Suppressor macrophage treated with lipopolysaccharide for 1 hour (primary cell): ENCODE measurements at regions not wholly inside any gene's neighbourhood (a gene's known extent, or its start where the extent isn't known, plus 50 kb on each side); places are given as distances from the start of the nearest gene placed in this dataset.
A peak's percentile ranks its signal among the peaks of the same experiment; 100 is the strongest.

Experiments used
- DNase-seq, 3 donors: peaks; one replicate each; pipeline ENCODE4 v3.0.0-alpha.2; 2020 to 2022

DNA sequence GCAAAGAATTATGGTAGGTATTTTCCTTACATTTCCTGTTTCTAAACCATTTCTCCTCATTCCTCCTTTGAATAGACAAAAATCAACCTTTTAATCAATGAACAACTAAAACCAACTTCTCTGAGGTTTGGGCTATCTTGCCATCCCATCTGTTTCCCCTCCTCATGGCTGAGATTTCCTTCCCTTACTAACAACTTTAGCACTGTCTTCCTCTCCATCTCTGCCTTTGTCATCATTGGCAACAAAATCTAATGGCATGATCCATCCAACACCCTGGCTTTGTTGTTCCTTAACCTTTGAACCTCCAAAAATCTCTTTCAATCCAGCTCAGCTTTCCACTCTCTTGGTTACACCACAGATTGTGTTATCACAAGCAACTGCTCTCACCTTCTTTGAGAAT lies 95.3 kb upstream of the FAM136A start:
- no peak for DNase-seq

DNA sequence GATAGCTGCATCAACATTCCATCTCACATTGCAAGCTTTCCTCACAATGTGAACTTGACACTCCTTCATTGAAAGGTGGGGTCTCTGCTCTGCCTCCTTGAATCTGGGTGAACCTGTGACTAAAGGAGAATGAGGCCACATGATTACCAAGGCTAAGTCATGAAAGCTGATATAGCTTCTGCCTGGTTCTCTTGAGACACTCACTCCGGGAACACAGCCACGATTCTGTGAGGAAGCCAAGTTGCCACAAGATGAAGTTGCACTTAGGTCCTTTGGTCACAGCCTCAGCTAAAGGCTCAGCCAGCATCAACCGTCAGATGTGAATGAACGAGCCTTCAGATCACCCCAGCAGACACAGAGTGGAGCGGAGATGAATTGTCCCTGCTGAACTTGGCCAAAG lies 94.7 kb upstream of the FAM136A start:
- no peak for DNase-seq

DNA sequence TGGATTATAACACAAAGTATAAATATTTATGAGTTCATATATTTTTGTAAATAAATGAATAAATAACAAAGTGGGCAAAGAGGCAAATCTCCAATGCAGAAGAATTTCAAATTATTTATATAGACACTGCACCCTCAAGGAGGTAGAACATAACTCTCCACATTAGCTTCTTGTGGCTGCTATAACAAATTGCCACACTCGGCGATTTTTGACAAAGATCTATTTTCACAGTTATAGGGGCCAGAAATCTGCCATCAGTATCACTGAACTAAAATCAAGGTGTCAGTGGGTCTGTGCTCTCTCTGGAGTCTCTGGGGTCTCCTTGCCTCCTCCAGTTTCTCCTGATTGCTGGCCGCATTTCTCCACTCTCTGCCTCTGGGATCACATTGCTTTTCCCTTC lies 92.0 kb upstream of the FAM136A start:
- no peak for DNase-seq

DNA sequence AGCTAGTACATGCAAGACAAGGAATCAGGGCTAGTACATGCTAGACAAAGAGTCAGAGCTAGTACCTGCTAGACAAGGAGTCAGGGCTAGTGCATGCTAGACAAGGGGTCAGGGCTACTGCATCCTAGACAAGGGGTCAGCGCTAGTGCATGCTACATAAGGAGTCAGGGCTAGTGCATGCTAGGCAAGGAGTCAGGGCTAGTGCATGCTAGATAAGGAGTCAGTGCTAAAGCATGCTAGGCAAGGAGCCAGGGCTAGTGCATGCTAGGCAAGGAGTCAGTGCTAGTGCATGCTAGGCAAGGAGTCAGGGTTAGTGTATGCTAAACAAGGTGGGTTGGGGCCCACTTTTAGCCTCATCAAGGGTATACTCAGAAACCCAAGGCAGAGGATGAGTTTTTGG lies 90.1 kb upstream of the FAM136A start:
- DNase-seq, result no peak

DNA sequence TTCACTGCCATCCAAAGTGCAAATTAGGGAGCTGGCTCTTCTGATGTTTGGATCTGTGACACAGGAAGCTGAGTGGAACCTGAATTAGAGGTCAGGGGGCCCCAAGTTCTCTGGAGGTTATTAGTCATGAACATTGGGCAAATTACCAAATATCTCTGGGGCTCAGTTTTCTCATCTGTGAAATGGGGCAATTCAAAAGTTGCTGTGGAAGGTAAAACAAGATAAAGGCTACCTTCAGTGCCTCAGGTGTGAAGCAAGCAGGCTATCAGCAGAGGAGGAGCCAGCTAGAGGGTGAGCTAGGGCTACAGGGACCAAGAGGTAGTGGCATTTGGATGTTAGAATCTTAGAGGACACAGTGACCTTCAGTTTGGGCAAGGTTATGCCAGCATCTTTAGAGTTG lies 89.4 kb upstream of the FAM136A start:
- DNase-seq, result no peak

DNA sequence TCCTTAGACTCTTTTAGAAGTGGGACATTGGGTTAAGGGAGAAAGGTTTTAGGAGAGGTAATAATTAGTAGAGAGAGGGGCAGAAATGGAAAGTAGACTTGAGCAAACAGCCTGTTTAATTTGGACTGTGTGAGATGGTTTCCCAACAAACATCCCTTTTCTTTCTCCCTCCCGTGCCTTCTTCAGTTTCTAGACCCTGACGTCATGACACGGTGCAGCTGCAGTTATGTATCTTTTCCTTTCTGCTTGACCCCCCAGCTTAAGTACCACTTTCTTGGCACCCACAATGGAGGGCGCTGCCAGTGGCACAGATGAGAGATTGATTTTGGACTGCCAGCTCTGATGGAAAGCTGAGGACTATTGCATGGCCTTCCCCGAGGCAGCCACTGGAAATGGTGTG lies 86.9 kb upstream of the FAM136A start:
- no peak for DNase-seq

DNA sequence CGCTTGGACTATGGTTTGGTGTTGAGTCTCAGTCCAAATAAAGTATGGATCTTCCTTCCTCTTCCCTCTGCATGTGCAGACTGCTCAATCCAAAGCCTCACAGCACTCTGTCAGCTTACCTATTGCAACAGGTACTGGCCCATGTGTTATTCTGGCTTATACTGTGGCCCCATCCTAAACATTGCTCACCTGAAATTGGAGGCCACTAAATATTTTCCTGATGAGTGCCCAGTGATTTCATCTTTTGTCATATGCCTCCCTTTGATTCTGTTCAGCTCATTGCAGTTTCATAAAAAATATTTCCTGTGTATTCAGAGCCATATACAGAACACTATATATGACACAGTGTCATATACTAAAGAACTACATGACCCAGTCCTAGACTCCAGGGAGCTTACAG lies 86.3 kb upstream of the FAM136A start:
- no peak for DNase-seq

DNA sequence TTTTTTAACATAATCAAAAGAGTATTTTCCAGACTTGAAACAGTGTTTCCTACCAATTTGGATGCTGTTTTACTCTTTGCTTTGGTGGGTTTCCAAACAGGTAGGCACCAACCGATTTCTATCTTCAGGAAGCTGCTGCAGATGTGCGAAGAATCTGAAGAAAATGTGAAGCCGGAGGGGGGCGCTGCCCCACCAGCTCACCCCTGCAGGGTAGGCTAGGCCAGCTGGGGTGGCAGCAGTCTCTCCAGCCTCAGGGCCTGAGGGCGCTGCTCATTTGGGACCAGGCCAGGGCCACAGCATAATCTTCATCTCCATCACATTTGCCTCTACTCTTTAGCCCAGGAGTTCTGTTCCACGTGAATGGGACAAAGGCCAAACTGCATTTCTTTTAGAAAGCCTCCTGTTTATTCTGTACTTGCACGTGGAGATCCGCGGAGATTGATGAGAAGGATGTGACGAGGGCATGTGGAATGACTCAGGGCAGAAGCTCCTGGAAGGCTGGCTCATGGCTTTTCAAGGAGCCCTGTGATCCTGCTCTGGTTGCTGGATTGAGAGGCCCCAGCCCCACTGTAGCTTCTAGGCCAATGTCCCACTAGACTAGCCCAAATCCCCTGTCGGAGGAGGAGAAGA lies 84.2 kb upstream of the FAM136A start:
- no peak for DNase-seq

DNA sequence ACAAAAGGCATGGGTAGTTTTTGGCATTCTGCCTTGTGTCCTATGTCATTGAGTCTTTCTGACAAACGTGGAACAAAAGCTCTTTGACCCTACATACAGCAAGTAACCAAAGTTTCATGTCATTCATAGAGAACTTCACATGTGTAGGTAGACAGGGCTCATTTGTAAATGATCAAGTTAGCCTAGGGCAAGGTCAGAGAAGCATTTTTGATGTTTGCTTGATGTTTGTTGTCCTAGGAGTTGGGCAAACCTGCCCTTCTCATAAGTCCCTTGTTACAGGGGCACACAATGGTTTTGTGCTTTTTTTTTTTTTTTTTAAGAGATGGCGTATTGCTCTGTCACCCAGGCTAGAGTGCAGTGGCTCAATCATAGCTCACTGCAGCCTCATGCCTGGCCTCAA lies 83.3 kb upstream of the FAM136A start:
- DNase-seq, result no peak

DNA sequence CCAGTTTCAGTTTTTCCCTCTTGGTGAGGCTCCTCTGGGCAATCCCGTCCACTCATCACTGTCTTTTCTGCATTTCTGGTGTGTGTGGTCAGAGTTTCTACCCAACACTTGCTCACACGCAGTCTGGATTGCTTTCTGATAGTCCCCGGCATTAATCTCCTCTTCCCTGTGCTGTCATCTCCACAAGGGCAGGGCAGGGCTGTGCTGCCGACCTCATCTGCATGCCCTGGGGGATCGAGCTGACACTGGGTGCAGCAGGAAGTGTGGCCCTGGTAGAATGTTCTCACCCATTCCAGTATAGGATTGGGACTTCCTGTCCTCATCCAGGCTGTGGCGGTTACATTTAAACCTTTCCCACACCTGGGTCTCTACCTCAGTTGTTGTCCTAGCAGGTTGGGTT lies 80.0 kb upstream of the FAM136A start:
- no peak for DNase-seq

DNA sequence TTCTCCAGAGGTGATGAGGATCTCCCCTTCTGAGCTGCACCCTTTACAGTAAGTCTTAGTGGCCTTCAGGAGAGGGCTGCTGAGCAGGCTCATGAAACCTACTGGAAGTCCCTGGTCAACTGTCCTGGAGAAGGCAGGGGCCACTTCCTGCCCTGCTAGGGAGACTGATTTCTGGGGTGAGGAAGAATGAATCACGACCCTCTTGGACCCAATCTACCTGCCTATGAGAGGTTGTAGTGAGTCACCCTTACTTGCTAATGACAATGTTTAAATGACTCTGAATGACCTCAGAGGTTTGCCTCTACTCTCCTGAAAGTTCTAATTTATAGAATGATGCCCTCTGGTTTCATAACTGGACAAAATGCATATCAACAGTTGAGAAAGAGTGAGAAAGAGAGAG lies 79.4 kb upstream of the FAM136A start:
- DNase-seq, result no peak

DNA sequence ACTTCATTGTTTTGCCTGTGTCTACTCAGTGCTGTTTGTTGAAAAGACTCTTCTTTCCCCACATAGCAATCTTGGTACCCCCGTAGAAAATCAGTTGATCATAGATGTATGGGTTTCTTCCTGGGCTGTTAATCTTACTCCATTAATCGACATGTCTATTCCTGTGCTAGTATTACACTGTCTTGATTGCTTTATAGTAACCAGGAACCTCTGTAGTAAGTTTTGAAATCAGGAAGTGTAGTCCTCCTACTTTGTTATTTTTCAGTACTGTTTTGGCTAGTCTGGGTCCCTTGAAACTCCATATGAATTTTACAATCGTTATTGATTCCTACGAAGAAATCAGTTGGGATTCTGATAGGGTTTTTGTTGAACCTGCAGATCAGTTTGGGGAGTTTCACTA lies 78.8 kb upstream of the FAM136A start:
- no peak for DNase-seq

DNA sequence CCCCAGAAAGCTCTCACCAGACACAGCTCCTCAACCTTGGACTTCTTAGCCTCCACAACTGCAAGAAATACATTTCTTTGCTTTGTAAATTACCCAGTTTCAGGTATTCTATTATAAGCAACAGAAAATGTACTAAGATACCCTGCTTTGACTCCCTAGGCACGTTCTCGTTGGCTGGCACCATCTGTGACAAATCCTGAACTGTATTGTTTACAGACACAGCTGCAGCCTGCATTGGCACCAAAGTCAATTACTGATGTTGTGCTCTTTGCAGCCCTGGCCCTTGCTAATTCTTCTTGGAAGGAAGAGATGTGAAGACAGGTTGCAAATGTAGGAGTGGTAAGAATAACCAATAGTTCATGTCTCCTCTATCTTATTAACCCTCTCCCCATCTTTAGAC lies 72.7 kb upstream of the FAM136A start:
- DNase-seq, result no peak

DNA sequence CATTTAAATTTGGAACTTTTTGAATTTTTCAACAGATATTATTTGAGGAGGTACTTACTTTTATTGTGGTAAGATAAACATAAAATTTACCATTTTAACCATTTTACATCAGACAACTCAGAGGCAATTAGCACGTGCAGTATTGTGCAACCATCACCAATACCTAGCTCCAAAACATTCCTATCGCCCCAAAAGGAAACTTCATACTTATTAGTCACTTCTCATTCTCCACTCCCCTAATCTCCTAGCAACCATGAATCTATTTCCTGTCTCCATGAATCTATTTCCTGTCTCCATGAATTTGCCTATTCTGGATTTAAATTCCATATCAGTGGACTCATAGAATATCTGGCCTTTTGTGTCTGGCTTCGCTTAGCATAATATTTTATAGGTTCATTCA lies 69.9 kb upstream of the FAM136A start:
- DNase-seq, result no peak

DNA sequence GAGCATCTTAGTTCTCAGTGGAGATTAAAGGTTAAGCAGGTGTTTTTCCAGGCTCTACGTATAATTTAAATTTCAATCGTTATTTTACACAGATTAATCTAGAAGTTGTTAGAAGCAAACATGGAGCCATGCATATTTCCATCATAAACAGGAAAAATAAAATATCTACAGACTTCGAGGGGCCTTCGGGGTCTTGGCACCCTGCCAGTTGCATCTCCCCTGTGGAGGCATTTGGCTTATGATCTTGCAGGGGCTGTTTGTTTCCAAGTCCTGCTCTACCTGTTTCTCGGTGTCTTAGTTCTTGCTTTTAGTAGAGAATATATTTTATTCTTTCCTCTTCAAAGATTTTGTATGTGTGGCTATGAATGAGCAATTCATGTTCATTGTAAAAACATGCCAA lies 67.2 kb upstream of the FAM136A start:
- DNase-seq, result no peak

DNA sequence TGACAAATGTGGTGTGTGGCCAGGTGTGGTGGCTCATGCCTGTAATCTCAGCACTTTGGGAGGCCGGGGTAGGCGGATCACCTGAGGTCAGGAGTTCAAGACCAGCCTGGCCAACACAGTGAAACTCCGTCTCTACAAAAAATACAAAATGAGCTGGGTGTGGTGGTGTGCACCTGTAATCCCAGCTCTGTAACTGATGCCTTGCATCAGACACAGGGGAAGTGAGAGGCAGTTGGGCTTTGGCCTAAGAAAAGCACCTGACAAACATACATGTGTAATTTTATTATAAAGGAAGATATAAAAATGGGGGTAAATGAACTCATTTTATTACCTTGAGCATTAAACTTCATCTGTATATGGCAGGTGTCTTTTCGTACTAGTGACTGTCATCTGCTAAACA lies 66.7 kb upstream of the FAM136A start:
- no peak for DNase-seq

DNA sequence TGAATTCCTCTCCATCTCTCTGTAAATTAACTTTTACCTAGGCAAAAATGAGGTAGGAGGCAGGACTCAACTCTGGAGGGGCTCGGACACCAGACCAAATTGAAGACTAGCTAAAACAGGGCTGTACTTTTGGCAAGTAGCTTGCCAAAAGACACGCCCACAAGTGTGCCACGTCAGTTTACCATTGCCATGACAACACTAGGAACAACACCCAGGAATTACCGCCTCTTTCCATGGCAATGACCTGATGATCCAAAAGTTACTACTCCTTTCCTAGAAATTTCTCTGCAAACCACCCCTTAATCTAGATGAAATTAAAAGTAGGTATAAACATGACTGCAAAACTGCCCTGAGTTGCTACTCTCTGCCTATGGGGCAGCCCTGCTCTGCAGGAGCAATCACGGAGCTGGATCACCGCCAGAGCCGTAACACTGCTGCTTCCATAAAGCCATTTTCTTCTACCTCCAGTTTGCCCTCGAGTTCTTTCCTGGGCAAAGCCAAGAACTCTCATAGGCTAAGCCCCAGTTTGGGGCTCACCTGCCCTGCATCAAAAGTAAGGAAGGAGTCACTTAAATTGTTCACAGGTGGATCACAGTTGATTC lies 66.0 kb upstream of the FAM136A start:
- no peak for DNase-seq

DNA sequence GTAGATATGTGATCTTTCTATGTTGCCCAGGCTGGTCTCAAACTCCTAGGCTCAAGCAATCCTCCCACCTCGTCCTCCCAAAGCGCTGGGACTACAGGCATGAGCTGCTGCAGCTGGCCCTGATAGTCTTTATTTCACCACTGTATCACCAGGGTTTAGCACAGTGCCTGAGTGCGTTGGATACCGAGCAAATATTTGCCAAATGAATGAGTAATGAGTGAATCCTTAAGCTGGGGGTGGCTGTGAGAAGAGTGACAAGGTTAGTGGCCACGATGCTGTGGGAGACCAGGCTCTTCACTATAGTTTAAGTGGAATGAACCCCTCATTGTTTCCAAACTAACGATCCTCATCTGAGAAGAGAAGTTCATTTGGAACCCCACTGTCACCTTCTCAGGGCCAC lies 60.8 kb upstream of the FAM136A start:
- no peak for DNase-seq

DNA sequence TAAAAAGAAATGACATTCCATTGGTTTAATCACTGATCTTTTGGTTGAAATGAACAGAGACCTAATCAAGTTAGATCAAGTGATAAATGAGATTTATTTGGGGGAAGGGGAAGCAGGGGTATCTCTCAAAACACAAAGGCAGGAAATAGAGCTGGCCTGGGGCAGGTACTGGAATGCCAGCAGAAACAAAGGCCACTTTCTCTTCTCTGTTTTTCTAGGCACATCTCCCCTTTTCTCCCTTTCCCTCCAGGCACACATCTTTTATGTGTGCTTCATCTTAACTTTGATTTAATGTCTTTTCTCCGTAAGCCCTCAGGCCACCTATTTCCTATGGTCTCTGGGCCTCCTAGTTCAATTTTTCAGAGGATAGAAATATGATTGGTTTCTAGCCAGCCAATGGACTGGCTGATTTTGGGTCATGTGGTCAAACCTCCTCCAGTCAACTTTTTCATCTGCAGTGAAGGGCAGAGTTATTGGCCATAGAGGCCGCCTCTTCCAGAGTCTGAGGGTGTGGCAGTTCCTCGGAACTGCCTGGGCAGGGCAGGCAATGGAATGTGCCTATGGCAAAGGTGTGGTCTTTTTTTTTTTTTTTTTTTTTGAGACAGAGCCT lies 58.9 kb upstream of the FAM136A start:
- DNase-seq, result no peak

DNA sequence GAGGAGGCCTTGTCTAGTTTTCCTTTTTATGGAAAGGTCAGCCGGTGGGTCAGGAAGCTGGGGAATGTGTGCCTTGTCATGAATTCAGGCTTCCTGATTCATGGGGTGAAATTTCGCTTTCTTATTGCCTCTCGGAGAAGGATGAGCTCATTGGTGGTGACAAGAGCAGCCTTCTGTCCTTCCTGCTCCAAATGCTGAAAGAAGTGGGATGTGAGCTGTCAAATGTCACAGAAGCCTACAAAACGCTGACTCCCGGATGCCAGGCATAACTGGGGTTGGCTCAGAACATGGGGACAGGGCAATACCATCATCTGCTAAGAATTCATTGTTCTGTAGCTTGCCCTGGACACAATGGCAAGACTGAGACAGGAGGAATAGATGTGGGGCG lies 55.8 kb upstream of the FAM136A start:
- DNase-seq, result peak; percentile 14 to 41 (median 35)

DNA sequence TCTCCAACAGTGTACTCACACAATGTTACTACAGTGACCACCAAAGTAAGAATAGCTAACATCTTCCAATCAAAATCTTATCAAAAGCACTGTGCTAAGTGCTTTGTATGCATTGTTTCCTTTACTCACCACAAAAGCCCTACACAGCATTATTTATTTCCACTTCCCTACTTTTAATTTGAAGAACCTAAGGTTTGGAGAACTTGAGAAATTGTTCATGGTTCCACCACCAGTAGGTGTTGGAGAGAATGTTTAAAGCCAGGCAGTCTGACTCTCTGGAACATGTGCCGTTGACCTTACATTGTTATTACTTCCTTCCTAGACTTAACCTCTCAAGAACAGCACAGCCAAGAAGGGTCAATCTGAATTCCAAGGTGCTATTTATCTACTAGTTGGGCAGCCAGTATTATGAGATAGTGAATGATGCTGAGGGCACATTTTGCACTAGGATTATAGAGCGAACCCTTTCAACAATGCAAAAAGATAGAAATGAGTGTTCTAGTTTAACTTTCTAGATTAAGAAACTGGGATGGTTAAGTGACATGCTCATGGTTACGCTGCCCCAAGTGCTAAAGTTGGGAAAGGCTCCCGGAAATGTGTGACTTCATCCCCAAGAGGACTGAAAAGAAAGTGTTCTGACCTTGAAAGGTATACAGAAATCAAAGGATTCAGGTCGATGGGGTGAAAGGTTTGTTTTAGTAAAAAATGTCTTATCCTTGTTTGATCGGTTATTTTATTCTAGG lies 55.2 kb upstream of the FAM136A start:
- DNase-seq, result peak; percentile 9 to 46 (median 43)

DNA sequence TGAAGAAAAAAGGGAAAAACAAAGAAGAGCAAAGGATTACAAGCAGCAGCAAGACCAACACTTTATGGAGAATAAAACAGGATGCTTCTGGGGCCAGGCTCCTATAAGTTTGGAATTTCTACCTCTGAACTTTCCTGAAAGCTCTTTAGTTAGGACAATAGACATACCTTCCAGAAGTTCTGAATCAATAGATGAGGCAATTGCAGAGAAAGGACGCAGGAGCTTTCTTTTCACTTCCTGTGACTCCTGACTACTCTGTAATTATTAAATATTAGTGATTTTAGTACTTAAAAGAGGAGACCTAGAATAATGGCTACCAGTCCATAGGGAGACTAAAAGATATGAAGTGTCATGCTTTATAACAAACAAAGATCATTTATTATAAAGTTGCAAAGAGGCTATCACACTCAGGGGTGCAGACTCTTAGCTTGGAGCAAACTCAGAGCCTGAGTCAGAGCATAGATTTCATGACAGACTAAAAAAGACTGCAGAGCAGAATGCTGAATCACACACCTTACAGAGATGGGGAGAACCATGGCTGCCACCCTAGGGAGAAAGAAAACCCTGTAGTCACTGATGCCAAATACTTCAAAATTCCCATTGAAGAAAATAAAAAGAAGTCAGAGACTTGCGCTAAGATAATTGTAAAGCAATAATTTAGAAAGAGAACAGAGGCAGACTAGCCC lies 52.5 kb upstream of the FAM136A start:
- DNase-seq, result no peak
